Sciatic nerve (tissue), 2 donors: ENCODE measurements at regions not wholly inside any gene's neighbourhood (a gene's known extent, or its start where the extent isn't known, plus 50 kb on each side); places are given as distances from the start of the nearest gene placed in this dataset.

Experiments used
- ATAC-seq: fragments of 200-7000 bp; cut with Tn5 transposase; one replicate; pipeline ENCODE4 v1.9.1; 2020; ENCODE audit warnings: mild to moderate bottlenecking, moderate library complexity
- DNase-seq: peaks from one replicate; pipeline ENCODE4 v3.0.0-alpha.2; 2020; ENCODE audit warnings: low spot score
- intact Hi-C: fragments of 100-400 bp; cut with DNase I; formaldehyde crosslinking; loops from one replicate; pipeline ENCODE4 v1.14.2; 2022
- donor health status: DM: no; HTN: no; CAD: no.
- donor health status: DM: no; HTN: no; CAD: no.

GRCh38 chr18:72119082-72119481, 425.1 kb downstream of the CBLN2 start:
- no peak for ATAC-seq
- intact Hi-C loops = no loop called here
- DNase-seq = no peak

GRCh38 chr18:72114801-72115594, 429.1 kb downstream of the CBLN2 start:
- intact Hi-C loops = no loop called here
- no peak for DNase-seq
- ATAC-seq = peak; percentile 41

- ATAC-seq (no peak), DNase-seq (no peak)
- intact Hi-C loops = no loop called here
These were observed 436.3 kb downstream of the CBLN2 start for GRCh38 chr18:72107647-72108383.

GRCh38 chr18:72104851-72105250, 439.3 kb downstream of the CBLN2 start:
- intact Hi-C loops = no loop called here
- ATAC-seq (no peak), DNase-seq (no peak)

- intact Hi-C loops = no loop called here
- ATAC-seq = no peak
- DNase-seq = no peak
These were observed 441.7 kb downstream of the CBLN2 start for GRCh38 chr18:72102412-72102811.

- no peak for ATAC-seq
- no peak for DNase-seq
- intact Hi-C loops = no loop called here
These were observed 443.6 kb downstream of the CBLN2 start for GRCh38 chr18:72100465-72101004.

GRCh38 chr18:72091369-72091768, 452.8 kb downstream of the CBLN2 start:
- ATAC-seq = no peak
- no peak for DNase-seq
- intact Hi-C loops = no loop called here

- intact Hi-C loops = no loop called here
- no peak for ATAC-seq
These were observed 454.7 kb downstream of the CBLN2 start for GRCh38 chr18:72089432-72089831.

GRCh38 chr18:72086421-72086820, 457.7 kb downstream of the CBLN2 start:
- ATAC-seq (no peak), DNase-seq (no peak)
- intact Hi-C loops = no loop called here

More at GRCh38 chr18:72089432-72089831, 454.7 kb downstream of the CBLN2 start:
- DNase-seq = no peak

GRCh38 chr18:72075040-72075439, 469.1 kb downstream of the CBLN2 start:
- intact Hi-C loops = no loop called here
- DNase-seq (no peak), ATAC-seq (no peak)

GRCh38 chr18:72063001-72063400, 481.1 kb downstream of the CBLN2 start:
- intact Hi-C loops = no loop called here
- DNase-seq (no peak), ATAC-seq (no peak)

GRCh38 chr18:72058851-72059250, 485.3 kb downstream of the CBLN2 start:
- intact Hi-C loops = no loop called here
- no peak for ATAC-seq
- no peak for DNase-seq

GRCh38 chr18:72056171-72056570, 488.0 kb downstream of the CBLN2 start:
- ATAC-seq (no peak), DNase-seq (no peak)
- intact Hi-C loops = no loop called here

GRCh38 chr18:72041313-72042032, 502.7 kb downstream of the CBLN2 start:
- ATAC-seq (no peak), DNase-seq (no peak)
- intact Hi-C loops = no loop called here

GRCh38 chr18:72013427-72013850, 530.7 kb downstream of the CBLN2 start:
- intact Hi-C loops = no loop called here
- no peak for DNase-seq
- ATAC-seq = no peak

GRCh38 chr18:71998547-71999097, 545.5 kb downstream of the CBLN2 start:
- no peak for DNase-seq
- intact Hi-C loops = no loop called here
- no peak for ATAC-seq

- no peak for DNase-seq
- no peak for ATAC-seq
- intact Hi-C loops = no loop called here
These were observed 548.2 kb downstream of the CBLN2 start for GRCh38 chr18:71995904-71996465.

- ATAC-seq (no peak), DNase-seq (no peak)
- intact Hi-C loops = no loop called here
These were observed 549.9 kb downstream of the CBLN2 start for GRCh38 chr18:71994273-71994672.

- intact Hi-C loops = no loop called here
- ATAC-seq (no peak), DNase-seq (no peak)
These were observed 554.5 kb downstream of the CBLN2 start for GRCh38 chr18:71989616-71990015.
